ENCODE measurements at regions not wholly inside any gene's neighbourhood (a gene's known extent, or its start where the extent isn't known, plus 50 kb on each side); places are given as distances from the start of the nearest gene placed in this dataset.
"Not testable (repeated sequence)": the region's sequence is repeated elsewhere in the genome, so short reads cannot be mapped to it uniquely, and the experiment has no call there.

GRCh38 chrY:7289889-7290833 lies 378.6 kb upstream of the AMELY start:
- H3K27ac ChIP-seq = no peak overlapping the region
- TF ChIP-seq CTCF (IDR thresholded peaks at IDR 0.05) (no peak), ZFX (IDR thresholded peaks at IDR 0.05; ENCODE audit: borderline replicate concordance) (no peak)

- TF ChIP-seq ZFX (IDR thresholded peaks at IDR 0.05; ENCODE audit: borderline replicate concordance) = no peak
- TF ChIP-seq CTCF (IDR thresholded peaks at IDR 0.05) = no peak
- no peak overlapping the region for H3K27ac ChIP-seq
Measured at GRCh38 chrY:7288611-7289010, 377.1 kb upstream of the AMELY start.

GRCh38 chrY:7287963-7288362 lies 376.4 kb upstream of the AMELY start:
- H3K27ac ChIP-seq = not testable (repeated sequence)

DNA sequence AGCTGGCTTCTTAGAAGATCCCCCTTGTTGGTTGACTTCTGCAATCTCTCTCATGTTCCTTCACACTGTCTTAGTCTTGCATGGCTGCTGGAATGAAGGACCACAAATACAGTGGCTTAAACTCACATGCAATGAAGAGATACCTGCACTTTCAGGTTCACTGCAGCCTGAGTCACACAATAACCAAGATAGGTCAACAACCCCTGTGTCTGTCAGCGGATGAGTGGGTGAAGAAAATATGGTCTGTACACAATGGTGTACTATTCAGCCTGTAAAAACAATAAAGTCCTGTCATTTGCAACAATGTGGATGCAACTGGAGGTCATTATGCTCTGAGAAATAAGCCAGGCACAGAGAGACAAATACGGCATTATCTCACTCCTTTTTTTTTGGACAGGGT lies 373.8 kb upstream of the AMELY start:
- H3K27ac ChIP-seq = no peak overlapping the region
- TF ChIP-seq ZFX (IDR thresholded peaks at IDR 0.05; ENCODE audit: borderline replicate concordance) (no peak), CTCF (IDR thresholded peaks at IDR 0.05) (no peak)

GRCh38 chrY:7283001-7283400 lies 371.4 kb upstream of the AMELY start:
- TF ChIP-seq CTCF (IDR thresholded peaks at IDR 0.05) (no peak), ZFX (IDR thresholded peaks at IDR 0.05; ENCODE audit: borderline replicate concordance) (no peak)
- no peak overlapping the region for H3K27ac ChIP-seq

- H3K27ac ChIP-seq = not testable (repeated sequence)
Measured at GRCh38 chrY:7280151-7280740, 368.7 kb upstream of the AMELY start.

GRCh38 chrY:7275751-7276150 lies 364.2 kb upstream of the AMELY start:
- TF ChIP-seq CTCF (IDR thresholded peaks at IDR 0.05) (no peak), ZFX (IDR thresholded peaks at IDR 0.05; ENCODE audit: borderline replicate concordance) (no peak)
- H3K27ac ChIP-seq = no peak overlapping the region

DNA sequence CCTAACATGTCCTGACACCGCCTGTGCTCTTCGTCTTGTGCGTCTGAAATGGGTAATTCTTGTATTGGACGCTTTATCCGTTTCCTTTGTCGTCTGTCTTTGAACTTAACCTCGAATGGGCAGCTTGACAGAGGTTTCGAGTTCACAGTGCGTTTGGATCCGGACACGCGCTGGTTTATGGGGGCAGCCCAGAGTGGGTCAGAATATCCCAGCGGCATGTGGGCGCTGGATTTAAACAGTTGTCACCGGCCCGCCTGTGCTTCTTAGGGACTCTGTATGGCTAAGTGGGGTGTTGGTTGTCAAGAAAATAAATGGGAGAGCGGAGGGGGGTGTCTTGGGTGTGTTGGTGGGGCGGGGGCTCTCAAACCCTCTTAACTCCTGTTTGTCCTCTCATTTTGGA lies 363.5 kb upstream of the AMELY start:
- no peak overlapping the region for H3K27ac ChIP-seq
- no peak for TF ChIP-seq ZFX (IDR thresholded peaks at IDR 0.05; ENCODE audit: borderline replicate concordance)
- no peak for TF ChIP-seq CTCF (IDR thresholded peaks at IDR 0.05)
